NCI-H510A treated with DMSO at 0.1 percent for 48 hours (cell line): ENCODE measurements at regions not wholly inside any gene's neighbourhood (a gene's known extent, or its start where the extent isn't known, plus 50 kb on each side); places are given as distances from the start of the nearest gene placed in this dataset.

Source experiments
- DNase-seq: peaks from one replicate; lab custom pipeline; 2025; lab: John Stamatoyannopoulos, UW

- DNase-seq, result no peak
These were observed 193.6 kb upstream of the CEP162 start for GRCh38 chr6:84421031-84421430.

- DNase-seq, result no peak
These were observed 189.8 kb upstream of the CEP162 start for GRCh38 chr6:84417260-84417659.

- no peak for DNase-seq
These were observed 188.7 kb upstream of the CEP162 start for GRCh38 chr6:84416043-84416657.

- no peak for DNase-seq
These were observed 188.1 kb upstream of the CEP162 start for GRCh38 chr6:84415517-84415916.

GRCh38 chr6:84415068-84415467 lies 187.6 kb upstream of the CEP162 start:
- no peak for DNase-seq

GRCh38 chr6:84414531-84414930 lies 187.1 kb upstream of the CEP162 start:
- DNase-seq, result no peak

- DNase-seq, result no peak
These were observed 183.7 kb upstream of the CEP162 start for GRCh38 chr6:84411060-84411629.

- DNase-seq, result no peak
These were observed 182.5 kb upstream of the CEP162 start for GRCh38 chr6:84409911-84410310.

GRCh38 chr6:84408028-84408427 lies 180.6 kb upstream of the CEP162 start:
- no peak for DNase-seq

GRCh38 chr6:84403545-84403944 lies 176.1 kb upstream of the CEP162 start:
- DNase-seq, result no peak

- no peak for DNase-seq
These were observed 171.6 kb upstream of the CEP162 start for GRCh38 chr6:84399003-84399402.

- no peak for DNase-seq
These were observed 164.8 kb upstream of the CEP162 start for GRCh38 chr6:84392261-84392660.

GRCh38 chr6:84390851-84391250 lies 163.4 kb upstream of the CEP162 start:
- DNase-seq, result no peak

GRCh38 chr6:84390334-84390733 lies 162.9 kb upstream of the CEP162 start:
- no peak for DNase-seq

- no peak for DNase-seq
These were observed 151.7 kb upstream of the CEP162 start for GRCh38 chr6:84379142-84379541.

GRCh38 chr6:84372290-84372689 lies 144.8 kb upstream of the CEP162 start:
- no peak for DNase-seq

- DNase-seq, result no peak
These were observed 144.2 kb upstream of the CEP162 start for GRCh38 chr6:84371681-84372080.

- DNase-seq, result no peak
These were observed 134.9 kb upstream of the CEP162 start for GRCh38 chr6:84362193-84362821.

GRCh38 chr6:84361372-84362192 lies 134.1 kb upstream of the CEP162 start:
- no peak for DNase-seq

GRCh38 chr6:84360039-84360438 lies 132.6 kb upstream of the CEP162 start:
- DNase-seq, result no peak

GRCh38 chr6:84358581-84358980 lies 131.1 kb upstream of the CEP162 start:
- DNase-seq, result no peak

GRCh38 chr6:84357631-84358030 lies 130.2 kb upstream of the CEP162 start:
- no peak for DNase-seq

GRCh38 chr6:84356907-84357306 lies 129.5 kb upstream of the CEP162 start:
- DNase-seq, result no peak
